ENCODE measurements at regions not wholly inside any gene's neighbourhood (a gene's known extent, or its start where the extent isn't known, plus 50 kb on each side); places are given as distances from the start of the nearest gene placed in this dataset.
"Not testable (repeated sequence)": the region's sequence is repeated elsewhere in the genome, so short reads cannot be mapped to it uniquely, and the experiment has no call there.

- no peak overlapping the region for H3K27ac ChIP-seq
- TF ChIP-seq ZFX (IDR thresholded peaks at IDR 0.05; ENCODE audit: borderline replicate concordance) (no peak), CTCF (IDR thresholded peaks at IDR 0.05) (no peak)
Measured at GRCh38 chr1:81264976-81265375, 535.8 kb upstream of the ADGRL2 start.

DNA sequence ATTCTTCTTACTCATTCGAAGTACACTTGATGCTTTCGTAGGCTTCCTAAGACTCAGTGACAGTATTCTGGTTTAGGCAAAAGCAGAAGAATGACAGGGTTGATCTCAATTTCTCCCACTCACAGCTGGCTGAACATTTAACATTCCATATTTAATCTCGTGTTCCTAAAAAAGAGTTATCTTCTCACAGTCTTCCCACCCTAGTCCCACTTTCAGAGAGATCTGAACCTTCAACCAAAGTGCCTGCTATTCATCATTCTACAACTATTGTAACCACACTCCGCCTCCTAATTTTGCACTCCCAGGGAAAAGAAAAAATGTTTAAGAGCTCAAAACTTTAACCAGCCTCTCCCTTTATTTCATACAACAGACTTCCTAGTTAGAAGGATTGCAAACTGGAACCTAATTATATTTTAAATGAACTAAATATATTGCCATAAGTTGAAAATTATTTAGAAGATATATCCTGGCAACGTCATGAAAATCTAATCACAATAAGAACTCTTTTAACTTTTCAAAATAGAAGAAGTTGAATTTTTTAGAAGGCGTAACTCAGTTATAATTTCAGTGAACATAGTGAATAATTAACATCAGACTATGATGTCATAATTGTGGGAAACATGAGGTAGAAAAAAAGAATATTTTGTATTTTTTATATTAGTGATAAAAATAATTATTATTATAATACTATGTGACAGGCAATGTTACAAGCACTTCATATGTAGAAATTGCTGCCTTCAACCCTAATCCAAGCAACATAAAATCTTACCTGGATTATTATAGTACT lies 540.9 kb upstream of the ADGRL2 start:
- TF ChIP-seq CTCF (IDR thresholded peaks at IDR 0.05) (no peak), ZFX (IDR thresholded peaks at IDR 0.05; ENCODE audit: borderline replicate concordance) (no peak)
- no peak overlapping the region for H3K27ac ChIP-seq

GRCh38 chr1:81254560-81254959 lies 546.2 kb upstream of the ADGRL2 start:
- H3K27ac ChIP-seq: no peak overlapping the region
- TF ChIP-seq CTCF (IDR thresholded peaks at IDR 0.05) (peak; percentile 25; the same call in 1 of the 2 replicates), ZFX (IDR thresholded peaks at IDR 0.05; ENCODE audit: borderline replicate concordance) (no peak)

- TF ChIP-seq ZFX (IDR thresholded peaks at IDR 0.05; ENCODE audit: borderline replicate concordance) (no peak), CTCF (IDR thresholded peaks at IDR 0.05) (no peak)
- H3K27ac ChIP-seq: no peak overlapping the region
Measured at GRCh38 chr1:81254068-81254467, 546.7 kb upstream of the ADGRL2 start.

- no peak overlapping the region for H3K27ac ChIP-seq
- TF ChIP-seq CTCF (IDR thresholded peaks at IDR 0.05) (no peak), ZFX (IDR thresholded peaks at IDR 0.05; ENCODE audit: borderline replicate concordance) (no peak)
Measured at GRCh38 chr1:81252471-81253151, 548.1 kb upstream of the ADGRL2 start.

DNA sequence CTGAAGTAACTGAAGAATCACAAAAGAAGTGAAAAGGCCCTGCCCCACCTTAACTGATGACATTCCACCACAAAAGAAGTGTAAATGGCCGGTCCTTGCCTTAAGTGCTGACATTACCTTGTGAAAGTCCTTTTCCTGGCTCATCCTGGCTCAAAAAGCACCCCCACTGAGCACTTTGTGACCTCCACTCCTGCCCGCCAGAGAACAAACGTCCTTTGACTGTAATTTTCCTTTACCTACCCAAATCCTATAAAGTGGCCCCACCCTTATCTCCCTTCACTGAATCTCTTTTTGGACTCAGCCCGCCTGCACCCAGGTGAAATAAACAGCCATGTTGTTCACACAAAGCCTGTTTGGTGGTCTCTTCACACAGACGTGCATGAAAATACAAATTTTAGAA lies 549.9 kb upstream of the ADGRL2 start:
- H3K27ac ChIP-seq: not testable (repeated sequence)

DNA sequence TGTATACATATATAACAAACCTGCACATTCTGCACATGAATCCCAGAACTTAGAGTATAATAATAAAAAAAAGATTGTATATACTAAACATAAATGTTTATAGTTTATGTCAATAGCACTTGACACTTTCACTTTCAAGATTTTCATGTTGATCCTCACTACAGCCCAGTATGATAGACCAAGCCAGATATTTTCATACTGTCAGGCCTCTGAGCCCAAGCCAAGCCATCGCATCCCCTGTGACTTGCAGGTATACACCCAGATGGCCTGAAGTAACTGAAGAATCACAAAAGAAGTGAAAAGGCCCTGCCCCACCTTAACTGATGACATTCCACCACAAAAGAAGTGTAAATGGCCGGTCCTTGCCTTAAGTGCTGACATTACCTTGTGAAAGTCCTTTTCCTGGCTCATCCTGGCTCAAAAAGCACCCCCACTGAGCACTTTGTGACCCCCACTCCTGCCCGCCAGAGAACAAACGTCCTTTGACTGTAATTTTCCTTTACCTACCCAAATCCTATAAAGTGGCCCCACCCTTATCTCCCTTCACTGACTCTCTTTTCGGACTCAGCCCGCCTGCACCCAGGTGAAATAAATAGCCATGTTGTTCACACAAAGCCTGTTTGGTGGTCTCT lies 555.5 kb upstream of the ADGRL2 start:
- H3K27ac ChIP-seq: not testable (repeated sequence)

DNA sequence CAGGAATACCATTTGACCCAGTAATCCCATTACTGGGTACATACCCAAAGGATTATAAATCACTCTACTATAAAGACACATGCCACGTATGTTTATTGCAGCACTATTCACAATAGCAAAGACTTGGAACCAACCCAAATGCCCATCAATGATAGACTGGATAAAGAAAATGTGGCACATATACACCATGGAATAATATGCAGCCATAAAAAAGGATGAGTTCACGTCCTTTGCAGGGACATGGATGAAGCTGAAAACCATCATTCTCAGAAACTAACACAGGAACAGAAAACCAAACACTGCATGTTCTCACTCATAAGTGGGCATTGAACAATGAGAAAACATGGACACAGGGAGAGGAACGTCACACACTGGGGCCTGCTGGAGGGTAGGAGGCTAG lies 556.1 kb upstream of the ADGRL2 start:
- H3K27ac ChIP-seq: not testable (repeated sequence)
